Adrenal gland (tissue), 9 donors: ENCODE measurements at regions not wholly inside any gene's neighbourhood (a gene's known extent, or its start where the extent isn't known, plus 50 kb on each side); places are given as distances from the start of the nearest gene placed in this dataset.

Source experiments
- DNase-seq, 7 donors: peaks; one replicate each; pipeline ENCODE4 v3.0.0-alpha.2; 2019 to 2020
- H3K27ac ChIP-seq, 5 donors: fragments of 200-600 bp; sonication (generic) in 4 of 5; 1 replicate in 3 of 5; 2 replicates in 2 of 5; pipeline versions ENCODE4 v1.5.1 to v1.8.0; 2016 to 2020; ENCODE audit warnings: mild to moderate bottlenecking in 1 of 5
- H3K27me3 ChIP-seq: fragments of 200-600 bp; 2 replicates; pipeline ENCODE4 v1.8.0; 2021
- H3K36me3 ChIP-seq, 2 donors: fragments of 200-600 bp; replicated peaks in 1 of 2; 1 replicate in 1 of 2; 2 replicates in 1 of 2; pipeline versions ENCODE4 v1.5.1 to v1.8.0; 2018 to 2022
- H3K4me1 ChIP-seq, 2 donors: fragments of 200-600 bp; replicated peaks in 1 of 2; 1 replicate in 1 of 2; 2 replicates in 1 of 2; pipeline versions ENCODE4 v1.5.1 to v1.8.0; 2018 to 2021
- H3K4me3 ChIP-seq, 4 donors: fragments of 200-600 bp; sonication (generic) in 3 of 4; one replicate each; pipeline ENCODE4 v1.5.1; 2016 to 2018
- H3K9me3 ChIP-seq, 3 donors: fragments of 200-600 bp; sonication (generic) in 1 of 3; replicated peaks in 1 of 3; 1 replicate in 2 of 3; 2 replicates in 1 of 3; pipeline versions ENCODE4 v1.5.1 to v1.8.0; 2016 to 2021
- POLR2A ChIP-seq, 2 donors: fragments of 450-650 bp; IDR thresholded peaks; one replicate each; pipeline ENCODE4 v1.6.1; 2017; ENCODE audit warnings: antibody characterized with exemption in 2 of 2, mild to moderate bottlenecking in 2 of 2, moderate library complexity in 1 of 2
- WGBS, 4 donors: extraction: QIAGEN DNeasy Blood & Tissue Kit in 2 of 4; methylation state at CpG; one replicate each; pipeline versions ENCODE4 v1.1.5 to v1.1.7; 2013 to 2017; 5-methylcytosine and 5-hydroxymethylcytosine counted together
- intact Hi-C, 2 donors: fragments of 100-400 bp; cut with DNase I; formaldehyde crosslinking; loops; one replicate each; pipeline versions ENCODE4 v1.14.1 to v1.15.0; 2022 to 2023
- TF ChIP-seq, protein P1 (sequence below), 6 experiments: fragments of 450-650 bp in 4 of 6; fragments of 200-600 bp in 2 of 6; sonication (generic) in 1 of 6; IDR thresholded peaks; 1 replicate in 5 of 6; 2 replicates in 1 of 6; pipeline versions ENCODE4 v1.5.1 to v1.8.0; 2016 to 2021; ENCODE audit warnings: antibody characterized with exemption in 6 of 6, mild to moderate bottlenecking in 2 of 6, moderate library complexity in 1 of 6
- donor health status: healthy with polysubstance abuse.
- donor health status: Bipolar disorder and iron deficiency.
- donor health status: DM: yes; HTN: yes; CAD: no.
- donor health status: DM: no; HTN: no; CAD: no.
- donor health status: DM: no; HTN: no; CAD: no.

DNA sequence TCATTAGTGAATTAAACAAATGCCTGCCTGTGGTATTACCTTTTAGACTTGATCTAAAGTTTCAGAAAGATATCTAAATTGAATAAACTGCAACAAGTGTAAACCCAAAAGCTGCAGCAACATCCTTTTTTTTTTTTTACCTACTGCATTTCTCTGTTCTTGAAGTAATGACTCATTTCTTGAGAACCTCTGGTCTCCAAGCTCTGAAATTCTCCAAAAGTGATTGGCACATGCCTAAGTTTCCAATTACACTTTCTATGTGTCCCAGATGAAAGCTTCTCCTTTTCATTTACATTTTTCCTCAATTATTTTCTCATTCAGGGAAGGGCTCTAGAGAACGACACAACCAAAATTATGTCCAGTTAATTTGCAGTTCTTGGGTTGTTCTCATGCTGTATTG, 435.2 kb upstream of the DCN start:
- 90 to 94% (median 94%) methylated on average over 1 of the region's 1 CpG for WGBS, 4 donors
- H3K27ac ChIP-seq, result no peak overlapping the region
- intact Hi-C loops, result no loop called here
- TF ChIP-seq POLR2A (IDR thresholded peaks at IDR 0.05), result no peak
- TF ChIP-seq, protein P1, sequence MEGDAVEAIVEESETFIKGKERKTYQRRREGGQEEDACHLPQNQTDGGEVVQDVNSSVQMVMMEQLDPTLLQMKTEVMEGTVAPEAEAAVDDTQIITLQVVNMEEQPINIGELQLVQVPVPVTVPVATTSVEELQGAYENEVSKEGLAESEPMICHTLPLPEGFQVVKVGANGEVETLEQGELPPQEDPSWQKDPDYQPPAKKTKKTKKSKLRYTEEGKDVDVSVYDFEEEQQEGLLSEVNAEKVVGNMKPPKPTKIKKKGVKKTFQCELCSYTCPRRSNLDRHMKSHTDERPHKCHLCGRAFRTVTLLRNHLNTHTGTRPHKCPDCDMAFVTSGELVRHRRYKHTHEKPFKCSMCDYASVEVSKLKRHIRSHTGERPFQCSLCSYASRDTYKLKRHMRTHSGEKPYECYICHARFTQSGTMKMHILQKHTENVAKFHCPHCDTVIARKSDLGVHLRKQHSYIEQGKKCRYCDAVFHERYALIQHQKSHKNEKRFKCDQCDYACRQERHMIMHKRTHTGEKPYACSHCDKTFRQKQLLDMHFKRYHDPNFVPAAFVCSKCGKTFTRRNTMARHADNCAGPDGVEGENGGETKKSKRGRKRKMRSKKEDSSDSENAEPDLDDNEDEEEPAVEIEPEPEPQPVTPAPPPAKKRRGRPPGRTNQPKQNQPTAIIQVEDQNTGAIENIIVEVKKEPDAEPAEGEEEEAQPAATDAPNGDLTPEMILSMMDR (IDR thresholded peaks at IDR 0.05), result no peak
- DNase-seq, result no peak
- H3K27me3 ChIP-seq, result no peaks in the 10 kb centered on the region
- no peaks in the 10 kb centered on the region for H3K36me3 ChIP-seq
- H3K4me1 ChIP-seq, result peaks cover 0 to 10% of the 10 kb centered on the region in 2 donors
- H3K9me3 ChIP-seq, result no peaks in the 10 kb centered on the region
- no peak overlapping the region for H3K4me3 ChIP-seq

DNA sequence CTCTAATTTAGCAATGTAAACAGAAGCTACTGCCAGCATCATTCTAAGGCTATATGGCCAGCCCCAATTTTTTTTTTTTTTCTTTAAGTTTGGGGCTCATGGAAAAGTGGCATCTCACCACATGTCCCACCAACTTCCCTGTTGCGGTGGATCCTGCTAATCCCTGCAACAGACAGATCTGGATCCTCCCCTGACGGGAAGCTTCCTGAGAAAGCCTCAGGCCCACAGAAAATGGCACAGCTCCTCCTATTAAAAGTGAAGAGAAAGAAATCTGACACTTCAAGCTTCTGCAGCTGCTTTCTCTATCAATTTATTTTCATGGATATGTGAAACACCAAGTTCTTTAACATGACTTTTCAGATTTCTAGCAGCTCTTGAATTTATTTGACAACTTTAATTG, 433.8 kb upstream of the DCN start:
- WGBS, 4 donors, result 87 to 97% (median 91%) methylated on average over 2 of the region's 2 CpGs
- Histone ChIP-seq H3K36me3 (no peaks in the 10 kb centered on the region), H3K9me3 (no peaks in the 10 kb centered on the region), H3K4me1 (peaks cover 0 to 10% of the 10 kb centered on the region in 2 donors), H3K27ac (no peak overlapping the region), H3K4me3 (no peak overlapping the region), H3K27me3 (no peaks in the 10 kb centered on the region)
- no peak for DNase-seq
- no peak for TF ChIP-seq POLR2A (IDR thresholded peaks at IDR 0.05)
- TF ChIP-seq, protein P1 (IDR thresholded peaks at IDR 0.05), result no peak
- intact Hi-C loops, result no loop called here

DNA sequence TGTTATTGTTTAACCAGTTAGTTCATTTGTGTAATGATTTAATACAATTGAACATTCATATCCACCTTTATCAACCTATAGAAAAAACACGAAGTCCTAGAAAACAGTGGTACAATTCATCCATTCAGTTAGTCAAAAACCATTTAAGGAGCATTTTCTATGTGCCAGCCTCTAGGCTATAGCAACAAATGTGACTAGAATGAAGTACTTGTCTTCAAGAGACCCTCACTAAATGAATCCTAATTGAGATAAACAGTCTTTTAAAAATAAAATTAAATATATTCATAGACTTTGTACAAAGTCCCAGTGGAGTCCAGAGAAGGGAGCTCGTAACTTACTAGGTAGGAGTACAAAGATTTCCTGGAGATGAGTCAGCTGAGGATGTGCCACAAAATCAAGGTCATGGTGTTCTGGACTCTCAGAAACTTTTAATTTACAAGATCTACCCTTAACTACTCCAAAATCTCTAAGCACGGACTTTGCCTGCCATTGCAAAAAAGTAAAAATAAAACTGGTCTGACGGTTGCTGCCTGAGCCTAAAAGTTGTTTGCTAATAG, 430.7 kb upstream of the DCN start:
- H3K4me1 ChIP-seq, result peaks cover 0 to 10% of the 10 kb centered on the region in 2 donors
- peak in 6 of 7 donors; percentile 32 to 64 (median 44) for DNase-seq
- intact Hi-C loops, result no loop called here

DNA sequence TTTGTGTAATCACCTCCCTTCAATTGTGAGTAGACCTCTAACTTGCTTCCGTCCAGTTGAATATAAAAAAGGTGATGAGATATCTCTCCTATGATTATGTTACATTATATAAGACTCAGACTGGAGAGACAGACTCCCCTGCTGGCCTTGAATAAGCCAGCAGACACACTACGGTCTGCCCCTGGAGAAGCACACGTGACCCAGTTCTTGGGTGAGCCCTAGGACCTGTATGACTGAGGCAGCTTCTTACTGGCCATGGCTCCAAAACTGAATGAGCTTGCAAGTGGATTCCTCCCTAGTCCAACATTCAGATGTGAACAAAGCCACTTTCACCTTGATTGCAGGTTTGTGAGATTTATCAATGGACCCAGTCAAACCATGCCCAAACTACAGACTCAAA, 427.9 kb upstream of the DCN start:
- intact Hi-C loops, result no loop called here
- H3K4me3 ChIP-seq, result no peak overlapping the region
- WGBS, 4 donors, result 73 to 100% (median 87%) methylated on average over 1 to 3 of the region's 3 CpGs
- H3K4me1 ChIP-seq, result peaks cover 0 to 10% of the 10 kb centered on the region in 2 donors
- H3K27me3 ChIP-seq, result no peaks in the 10 kb centered on the region
- H3K36me3 ChIP-seq, result no peaks in the 10 kb centered on the region
- H3K9me3 ChIP-seq, result no peaks in the 10 kb centered on the region
- no peak for DNase-seq
- TF ChIP-seq POLR2A (IDR thresholded peaks at IDR 0.05), result no peak
- TF ChIP-seq, protein P1 (IDR thresholded peaks at IDR 0.05), result no peak
- no peak overlapping the region for H3K27ac ChIP-seq

More for the DNA sequence above, 430.7 kb upstream of the DCN start:
- Histone ChIP-seq H3K27me3 (no peaks in the 10 kb centered on the region), H3K27ac (peak overlapping the region in 2 of 5 donors; percentile 29 to 48), H3K36me3 (no peaks in the 10 kb centered on the region), H3K4me3 (no peak overlapping the region), H3K9me3 (no peaks in the 10 kb centered on the region)
- TF ChIP-seq POLR2A (IDR thresholded peaks at IDR 0.05), result no peak
- TF ChIP-seq, protein P1 (IDR thresholded peaks at IDR 0.05), result no peak
- WGBS, 4 donors, result 44 to 57% (median 50%) methylated on average over 4 of the region's 4 CpGs
